GM12891 (cell line): ENCODE measurements at regions not wholly inside any gene's neighbourhood (a gene's known extent, or its start where the extent isn't known, plus 50 kb on each side); places are given as distances from the start of the nearest gene placed in this dataset.
A peak's percentile ranks its signal among the peaks of the same experiment; 100 is the strongest.
"Not testable (repeated sequence)": the region's sequence is repeated elsewhere in the genome, so short reads cannot be mapped to it uniquely, and the experiment has no call there.

ENCODE experiments used
- DNase-seq: peaks from one replicate; pipeline ENCODE4 v3.0.0; 2011; ENCODE audit warnings: low spot score; ENCODE audit not compliant: insufficient read length
- FAIRE-seq: peaks from 2 replicates; lab custom pipeline; 2011; peaks lifted over from hg19 to GRCh38; lab: Jason Lieb, UNC
- PAX5 ChIP-seq: IDR thresholded peaks from 2 replicates; pipeline ENCODE4 v1.6.1; 2011; ENCODE audit warnings: low read length, moderate library complexity, mild to moderate bottlenecking; ENCODE audit not compliant: insufficient read depth, severe bottlenecking
- POLR2A ChIP-seq: IDR thresholded peaks from 2 replicates; pipeline ENCODE4 v1.6.1; 2011; ENCODE audit warnings: low read depth, low read length, control low read depth
- POLR2AphosphoS5 ChIP-seq: IDR thresholded peaks from 2 replicates; pipeline ENCODE4 v1.6.1; 2011; ENCODE audit warnings: low read depth, low read length, control low read depth
- POU2F2 ChIP-seq: IDR thresholded peaks from 2 replicates; pipeline ENCODE4 v1.6.1; 2011; ENCODE audit warnings: low read depth, mild to moderate bottlenecking, control low read depth, low read length, moderate library complexity
- SPI1 ChIP-seq: IDR thresholded peaks from 2 replicates; pipeline ENCODE4 v1.6.1; 2011; ENCODE audit warnings: low read depth, low read length, control low read depth
- TAF1 ChIP-seq: IDR thresholded peaks from 2 replicates; pipeline ENCODE4 v1.6.1; 2011; ENCODE audit warnings: low read depth, low read length, control low read depth

DNA sequence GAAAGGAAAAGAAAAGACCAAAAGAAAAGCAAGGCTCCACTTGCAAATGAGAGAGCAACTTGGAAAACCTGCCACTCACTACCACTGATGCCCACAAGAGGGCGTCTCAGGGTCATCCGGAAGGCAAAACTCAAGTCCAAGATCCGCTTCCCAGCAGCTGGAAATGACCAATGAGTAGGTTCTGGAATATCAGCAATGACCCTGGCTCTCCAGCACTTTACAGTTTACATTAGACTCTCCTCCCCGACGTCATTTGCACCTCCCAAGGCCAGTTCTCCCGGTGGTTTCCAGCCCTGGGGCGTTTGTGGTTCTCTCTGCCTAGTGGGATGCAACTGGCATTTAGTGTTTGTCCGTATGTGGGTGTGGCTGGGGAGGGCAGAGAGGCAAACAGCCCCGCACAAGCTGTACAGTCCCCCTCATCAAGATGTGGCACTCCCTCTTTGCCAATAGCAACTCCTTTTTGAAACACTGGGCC lies 193.8 kb upstream of the ZNF618 start:
- FAIRE-seq (no peak), DNase-seq (peak; percentile 34)
- TF ChIP-seq POLR2AphosphoS5 (no peak), POU2F2 (no peak), SPI1 (no peak), TAF1 (no peak), PAX5 (no peak), POLR2A (no peak)

- not testable (repeated sequence) for DNase-seq, FAIRE-seq
Observed at GRCh38 chr9:113685636-113686035, 190.5 kb upstream of the ZNF618 start.

GRCh38 chr9:113687107-113687679 lies 188.9 kb upstream of the ZNF618 start:
- no peak for TF ChIP-seq POLR2AphosphoS5
- TF ChIP-seq POU2F2 = no peak
- TF ChIP-seq PAX5 = no peak
- no peak for TF ChIP-seq POLR2A
- TF ChIP-seq TAF1 = no peak
- no peak for TF ChIP-seq SPI1
- DNase-seq (no peak), FAIRE-seq (no peak)

GRCh38 chr9:113687680-113688371 lies 188.3 kb upstream of the ZNF618 start:
- TF ChIP-seq POU2F2 (no peak), PAX5 (no peak), TAF1 (no peak)
- DNase-seq (no peak), FAIRE-seq (no peak)

DNA sequence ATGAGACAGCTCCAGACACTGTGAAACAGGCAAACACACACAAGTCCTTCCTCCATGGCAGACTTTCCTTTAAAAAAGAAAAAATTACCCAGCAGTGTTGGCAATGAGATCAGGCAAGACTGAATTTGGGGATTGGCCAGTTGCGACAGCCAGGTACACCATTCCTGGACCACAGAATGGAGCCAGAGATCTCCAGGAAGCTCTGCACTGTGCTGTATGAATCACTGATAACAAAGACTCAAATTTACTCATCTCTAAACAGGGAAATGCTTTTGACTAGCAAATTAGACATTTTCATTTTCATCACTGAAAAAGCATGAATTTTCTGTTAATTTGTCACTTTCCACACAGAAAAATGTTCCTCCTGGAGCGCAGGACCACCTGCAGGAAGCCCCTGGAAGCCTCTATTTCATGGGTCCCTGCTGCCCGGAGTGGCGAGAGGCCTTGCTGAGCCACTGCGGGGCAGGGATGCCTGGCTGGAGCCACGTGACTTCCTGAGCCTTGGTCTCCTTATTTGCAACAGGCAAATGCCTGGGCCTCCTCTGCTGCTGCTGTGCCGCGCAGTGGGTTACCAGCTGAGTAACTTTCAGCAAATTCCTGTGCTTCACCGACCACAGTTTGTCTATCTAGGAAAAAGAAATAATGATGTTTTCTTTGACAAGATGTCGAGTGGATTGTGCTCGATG lies 185.9 kb upstream of the ZNF618 start:
- TF ChIP-seq POLR2AphosphoS5 (no peak), TAF1 (no peak), POLR2A (no peak), SPI1 (no peak), POU2F2 (no peak), PAX5 (no peak)
- FAIRE-seq (no peak), DNase-seq (no peak)

DNA sequence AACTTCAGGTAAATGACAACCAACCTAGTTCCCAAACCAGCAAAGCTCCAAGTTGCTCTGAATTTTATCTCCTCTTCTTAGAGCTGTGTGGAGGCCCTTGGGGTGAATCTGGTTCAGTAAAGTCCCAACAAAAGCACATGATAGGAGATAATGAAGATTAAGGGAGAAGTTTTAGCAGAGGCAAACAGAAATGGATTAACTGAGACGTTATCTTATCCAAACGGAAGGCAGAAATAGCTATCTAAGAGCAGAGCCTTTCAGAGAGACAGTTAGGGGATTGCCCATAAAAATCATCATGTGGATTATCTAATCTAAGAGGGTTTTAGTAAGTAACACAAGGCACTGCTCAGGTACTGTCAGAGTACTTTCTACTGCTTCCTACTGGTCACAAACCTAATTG lies 183.9 kb upstream of the ZNF618 start:
- DNase-seq (no peak), FAIRE-seq (no peak)
- TF ChIP-seq POLR2AphosphoS5 (no peak), PAX5 (no peak), SPI1 (no peak), TAF1 (no peak), POU2F2 (no peak), POLR2A (no peak)

DNA sequence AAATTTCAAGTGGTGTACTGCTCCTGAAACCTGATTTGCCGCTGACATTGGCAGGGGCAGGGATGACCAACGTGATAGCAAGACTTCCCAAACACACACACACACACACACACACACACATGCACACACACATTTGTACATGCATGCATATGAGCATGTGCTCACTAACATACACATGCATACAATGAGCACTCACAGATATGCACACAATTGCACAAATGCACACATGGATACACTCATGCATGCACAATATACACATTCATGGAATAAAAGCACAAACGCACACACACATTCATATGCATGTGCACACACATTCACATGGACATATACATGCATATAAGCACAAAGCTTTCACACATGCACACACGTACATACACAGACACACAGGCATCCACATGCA lies 181.2 kb upstream of the ZNF618 start:
- DNase-seq (no peak), FAIRE-seq (no peak)
- TF ChIP-seq TAF1 (no peak), POU2F2 (no peak), POLR2AphosphoS5 (no peak), PAX5 (no peak), POLR2A (no peak), SPI1 (no peak)

DNA sequence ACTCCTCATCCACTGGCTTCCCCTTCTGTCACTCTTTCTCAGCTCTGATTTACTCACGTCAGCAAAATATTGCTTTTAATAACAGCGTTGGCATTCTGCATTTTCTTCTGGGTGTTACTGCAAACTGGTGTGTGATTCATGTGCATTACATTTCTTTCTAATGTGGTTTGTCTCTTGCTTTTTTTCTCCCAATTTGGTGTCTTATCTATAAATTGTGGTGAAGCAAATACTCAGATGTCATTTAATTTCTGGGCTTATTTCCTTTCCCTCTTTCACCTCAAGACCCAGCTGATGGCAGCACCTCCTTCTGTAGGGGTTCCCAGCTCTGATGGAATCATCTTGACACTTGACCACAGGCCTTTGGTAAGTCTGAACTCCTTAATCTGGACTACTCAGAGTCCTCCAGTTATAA lies 180.7 kb upstream of the ZNF618 start:
- DNase-seq = no peak
- FAIRE-seq = no peak
- TF ChIP-seq PAX5 (no peak), POU2F2 (no peak), POLR2AphosphoS5 (no peak)

GRCh38 chr9:113695901-113696300 lies 180.2 kb upstream of the ZNF618 start:
- no peak for DNase-seq
- TF ChIP-seq TAF1 (no peak), POU2F2 (no peak), POLR2A (no peak), PAX5 (no peak), POLR2AphosphoS5 (no peak), SPI1 (no peak)
- FAIRE-seq = no peak
